HG03378 (cell line): ENCODE measurements at regions not wholly inside any gene's neighbourhood (a gene's known extent, or its start where the extent isn't known, plus 50 kb on each side); places are given as distances from the start of the nearest gene placed in this dataset.
"Not testable (repeated sequence)": the region's sequence is repeated elsewhere in the genome, so short reads cannot be mapped to it uniquely, and the experiment has no call there.

Source experiments
- ATAC-seq: cut with Tn5 transposase; IDR thresholded peaks from one replicate; pipeline ENCODE4 v1.9.1; 2021; ENCODE audit warnings: mild to moderate bottlenecking, moderate library complexity; ENCODE audit not compliant: unreplicated experiment

DNA sequence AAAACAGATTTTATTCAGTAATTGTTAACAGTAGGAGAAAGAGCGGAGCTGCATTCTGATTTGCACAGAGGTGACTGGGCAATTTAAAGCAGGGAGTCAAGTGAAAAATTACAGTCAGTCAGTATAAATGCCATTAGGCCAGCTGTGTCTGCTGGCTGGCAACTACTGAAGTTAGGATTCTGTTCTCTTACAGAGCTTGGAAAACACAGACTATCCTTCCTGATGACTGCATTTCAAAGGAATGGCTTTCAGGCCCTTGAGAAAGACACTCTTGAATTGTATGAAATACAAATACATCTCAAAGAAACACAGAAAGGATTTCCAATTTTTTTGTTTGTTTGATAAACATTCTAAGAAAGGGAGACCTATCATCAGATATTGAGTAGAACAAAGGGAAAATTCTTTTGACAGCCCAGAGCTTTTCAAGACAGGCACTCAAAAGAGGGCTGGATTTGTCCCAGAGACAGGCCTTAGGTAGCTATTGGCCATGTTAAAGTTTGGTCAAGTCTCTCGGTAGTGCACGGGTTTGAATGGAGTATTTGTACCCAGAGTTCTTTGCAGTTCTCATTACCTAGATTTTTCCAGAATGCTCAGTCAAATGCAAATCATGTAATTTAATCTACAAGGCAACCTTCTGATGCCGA, 551.2 kb upstream of the CCDC54 start:
- no peak for ATAC-seq

DNA sequence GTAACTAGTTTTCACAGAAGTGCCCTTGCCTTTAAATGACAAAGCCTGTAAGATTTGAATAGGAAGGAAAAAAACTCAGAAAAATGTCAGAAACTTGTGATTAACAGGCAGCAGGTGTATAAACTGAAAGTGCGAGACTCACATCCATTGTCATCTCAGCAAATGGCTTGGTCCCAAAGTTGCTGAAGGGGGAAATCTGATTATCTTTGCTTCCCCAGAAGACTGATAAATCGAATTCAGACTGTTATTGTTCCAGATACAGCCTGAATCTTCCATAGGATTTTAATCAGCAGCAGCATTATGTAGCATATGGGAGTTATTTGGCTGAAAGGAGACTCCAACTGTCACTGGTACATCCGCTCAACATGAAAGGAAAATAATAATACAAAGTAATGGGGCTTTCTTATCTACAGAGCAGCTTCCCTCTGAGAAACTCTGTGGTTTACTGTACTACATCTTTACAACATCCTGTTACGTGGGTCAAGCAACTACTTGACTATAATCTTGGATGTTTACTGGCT, 550.4 kb upstream of the CCDC54 start:
- peak; percentile 44 for ATAC-seq

- no peak for ATAC-seq
Observed at GRCh38 chr3:106827515-106828213, 549.6 kb upstream of the CCDC54 start.

DNA sequence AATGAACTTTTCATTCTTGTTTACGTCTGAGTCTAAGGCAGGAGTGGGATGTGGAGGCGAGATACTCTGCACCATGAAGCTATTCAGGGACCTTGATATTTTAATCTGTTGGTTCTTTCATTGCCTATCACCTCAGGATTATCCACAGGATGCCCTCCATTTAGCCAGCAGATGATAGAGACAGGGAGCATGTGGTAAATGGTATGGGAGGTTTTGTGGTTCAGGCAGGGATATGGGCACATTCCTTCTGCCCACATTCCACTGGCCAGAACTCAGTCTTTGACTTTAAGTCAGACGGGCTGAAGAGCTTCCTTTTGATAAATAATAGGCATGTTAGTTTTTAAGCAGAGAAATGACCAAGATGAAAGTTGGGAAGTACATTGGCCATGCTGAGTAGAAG, 548.0 kb upstream of the CCDC54 start:
- ATAC-seq = no peak

DNA sequence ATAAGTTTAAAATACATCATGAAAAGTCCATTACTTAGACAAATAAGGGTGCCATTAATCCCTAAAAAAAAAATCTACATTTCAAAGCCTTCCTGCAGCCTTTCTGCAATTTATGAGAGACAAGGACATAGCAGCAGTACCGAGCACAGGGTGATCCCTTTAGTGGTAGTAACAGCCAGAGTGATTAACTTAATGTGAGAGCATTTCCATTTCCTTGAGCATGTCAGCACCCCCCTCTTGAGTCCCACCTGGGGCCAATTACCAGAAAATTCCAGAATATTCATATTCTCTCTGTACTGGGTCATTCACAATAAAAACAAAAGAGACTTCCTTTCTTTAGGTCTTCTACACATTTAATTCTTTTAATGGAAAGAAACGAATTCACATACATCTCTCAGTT, 546.9 kb upstream of the CCDC54 start:
- no peak for ATAC-seq

- ATAC-seq = no peak
Observed at GRCh38 chr3:106836906-106837305, 540.3 kb upstream of the CCDC54 start.

DNA sequence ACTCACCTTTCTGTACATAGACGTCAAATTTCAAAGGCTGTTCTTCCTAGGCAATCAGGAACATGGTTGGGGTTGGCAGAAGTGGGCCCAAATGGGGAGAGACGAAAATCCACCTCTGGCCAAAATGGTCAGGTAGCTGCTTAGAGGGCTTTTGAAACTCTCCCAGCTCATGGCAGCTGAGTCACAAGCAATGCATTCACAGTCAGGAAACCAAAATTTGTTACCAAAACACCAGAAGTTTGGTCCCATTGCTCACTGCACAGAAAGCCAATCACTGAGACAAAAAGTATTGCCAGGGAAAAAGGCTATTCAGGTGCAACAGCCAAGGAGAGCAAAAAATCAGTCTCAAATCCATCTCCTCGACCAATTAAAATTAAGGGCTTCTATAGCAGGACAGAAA, 539.6 kb upstream of the CCDC54 start:
- no peak for ATAC-seq

- ATAC-seq = no peak
Observed at GRCh38 chr3:106839576-106840280, 537.5 kb upstream of the CCDC54 start.

DNA sequence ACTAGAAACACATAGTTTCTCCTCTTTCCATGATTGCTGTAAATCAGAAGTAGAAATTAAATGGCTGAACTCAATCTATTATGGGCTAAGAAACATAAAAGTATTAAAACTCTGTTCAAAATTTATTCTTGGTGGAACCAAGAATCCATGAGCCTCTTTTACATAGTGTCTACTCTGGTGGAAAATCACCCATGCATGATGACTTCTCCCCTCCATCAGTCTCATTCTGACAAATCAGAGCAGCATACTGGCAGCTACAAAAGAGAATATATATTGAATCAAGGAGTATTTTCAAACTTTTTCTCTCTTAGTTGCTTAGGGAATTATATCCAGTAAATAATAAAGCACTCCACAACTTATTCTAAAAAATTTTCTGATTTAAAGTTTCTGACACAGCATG, 536.9 kb upstream of the CCDC54 start:
- ATAC-seq = no peak

GRCh38 chr3:106842151-106842550, 535.1 kb upstream of the CCDC54 start:
- no peak for ATAC-seq

- no peak for ATAC-seq
Observed at GRCh38 chr3:106844638-106845037, 532.6 kb upstream of the CCDC54 start.

- no peak for ATAC-seq
Observed at GRCh38 chr3:106848099-106848498, 529.1 kb upstream of the CCDC54 start.

DNA sequence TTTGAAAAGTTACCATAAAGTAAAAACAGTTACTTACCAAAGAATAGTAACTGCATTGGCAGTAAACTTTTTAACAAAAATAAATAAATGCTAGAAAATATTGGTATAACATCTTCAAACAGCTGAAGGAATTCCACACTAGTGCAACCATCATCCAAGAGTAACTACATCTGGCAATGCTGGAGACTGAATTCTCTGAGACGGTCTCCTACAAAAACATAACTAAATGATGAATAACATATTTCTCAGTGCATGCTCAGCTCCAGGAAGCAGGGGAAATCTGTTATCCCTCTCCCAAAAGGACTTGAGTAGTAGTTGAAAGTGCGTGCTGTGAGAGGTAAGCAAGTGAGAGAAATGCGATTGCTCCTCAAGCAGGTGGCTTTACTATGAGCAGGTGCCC, 526.8 kb upstream of the CCDC54 start:
- ATAC-seq = no peak

DNA sequence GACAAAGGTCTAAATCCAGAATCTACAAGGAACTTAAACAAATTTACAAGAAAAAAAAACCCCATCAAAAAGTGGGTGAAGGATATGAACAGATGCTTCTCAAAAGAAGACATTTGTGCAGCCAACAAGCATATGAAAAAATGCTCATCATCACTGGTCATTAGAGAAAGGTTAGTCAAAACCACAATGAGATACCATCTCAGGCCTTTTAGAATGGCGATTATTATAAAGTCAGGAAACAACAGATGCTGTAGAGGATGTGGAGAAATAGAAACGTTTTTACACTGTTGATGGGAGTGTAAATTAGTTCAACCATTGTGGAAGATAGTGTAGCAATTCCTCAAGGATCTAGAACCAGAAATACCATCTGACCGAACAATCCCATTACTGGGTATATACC, 518.9 kb upstream of the CCDC54 start:
- not testable (repeated sequence) for ATAC-seq

DNA sequence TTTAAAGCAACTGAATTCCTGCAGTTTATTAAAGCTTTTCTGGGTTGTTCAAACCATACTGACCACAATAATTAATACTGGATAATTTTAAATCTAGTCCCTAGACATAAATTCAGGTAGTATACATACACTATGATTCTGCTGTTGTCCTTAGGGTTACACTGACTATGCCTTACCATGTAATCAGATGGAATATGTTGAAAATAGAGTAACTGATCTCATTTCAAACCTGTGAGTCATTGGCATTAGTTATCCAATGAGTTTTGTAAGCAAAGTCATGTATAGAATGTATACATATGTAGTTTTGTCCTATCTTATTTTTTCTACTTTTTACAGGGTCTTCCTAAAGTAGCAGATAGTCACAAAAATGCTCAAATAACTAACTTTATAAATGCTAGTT, 517.1 kb upstream of the CCDC54 start:
- no peak for ATAC-seq

- no peak for ATAC-seq
Observed at GRCh38 chr3:106862067-106862466, 515.2 kb upstream of the CCDC54 start.

GRCh38 chr3:106877627-106878026, 499.6 kb upstream of the CCDC54 start:
- no peak for ATAC-seq

DNA sequence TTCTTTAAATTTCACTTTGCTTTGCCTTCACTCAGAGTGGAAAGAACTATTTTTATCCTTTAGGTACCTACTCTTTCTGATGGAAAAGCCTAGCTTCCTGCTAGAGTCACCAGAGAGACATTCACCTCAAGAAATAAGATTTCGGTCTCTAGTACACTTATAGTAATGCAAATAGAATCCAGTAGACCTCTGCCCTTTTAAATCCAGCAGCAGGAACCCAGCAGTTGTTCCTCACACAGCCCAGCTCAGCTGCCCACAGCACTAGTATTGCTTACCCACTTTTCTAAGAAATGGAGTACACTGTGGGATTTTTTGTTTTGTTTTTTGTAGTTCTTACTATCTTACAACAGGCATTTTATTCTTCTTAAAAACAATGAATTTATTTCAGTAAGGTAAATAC, 497.0 kb upstream of the CCDC54 start:
- ATAC-seq = no peak

GRCh38 chr3:106881186-106881585, 496.1 kb upstream of the CCDC54 start:
- no peak for ATAC-seq

- ATAC-seq = no peak
Observed at GRCh38 chr3:106882297-106882696, 494.9 kb upstream of the CCDC54 start.

DNA sequence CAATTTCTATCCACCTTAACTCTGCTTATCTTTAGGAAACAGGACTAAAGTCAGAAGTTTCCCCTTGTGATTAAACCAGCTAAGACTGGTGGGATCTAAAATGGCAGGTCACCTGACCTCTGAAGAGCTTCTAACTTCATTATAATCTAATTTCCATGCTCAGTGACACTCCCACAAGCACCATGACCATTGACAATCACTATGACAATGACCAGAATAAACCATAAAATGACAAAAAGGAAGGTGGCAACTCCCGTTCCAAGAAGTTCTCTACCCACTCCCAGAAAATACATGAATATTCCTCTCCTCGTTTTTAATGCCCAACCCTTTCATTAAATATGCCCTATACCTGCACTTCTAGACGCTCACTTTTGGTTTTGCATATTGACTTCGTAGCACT, 471.2 kb upstream of the CCDC54 start:
- ATAC-seq = no peak
